Body of pancreas (tissue), 4 donors: ENCODE measurements at regions not wholly inside any gene's neighbourhood (a gene's known extent, or its start where the extent isn't known, plus 50 kb on each side); places are given as distances from the start of the nearest gene placed in this dataset.

Experiments
- POLR2A ChIP-seq, 3 donors: fragments of 450-650 bp; IDR thresholded peaks; one replicate each; pipeline ENCODE4 v1.6.1; 2016; ENCODE audit warnings: antibody characterized with exemption in 3 of 3, mild to moderate bottlenecking in 2 of 3
- TF ChIP-seq, protein P1 (sequence below), 7 experiments: fragments of 450-650 bp in 4 of 7; fragments of 200-600 bp in 3 of 7; sonication (generic) in 3 of 7; IDR thresholded peaks; one replicate each; pipeline ENCODE4 v1.5.1; 2016 to 2019; ENCODE audit warnings: antibody characterized with exemption in 7 of 7

GRCh38 chr6:11650711-11651110 is 113.2 kb downstream of the TMEM170B start:
- no peak for TF ChIP-seq POLR2A (IDR thresholded peaks at IDR 0.05)
- TF ChIP-seq, protein P1, sequence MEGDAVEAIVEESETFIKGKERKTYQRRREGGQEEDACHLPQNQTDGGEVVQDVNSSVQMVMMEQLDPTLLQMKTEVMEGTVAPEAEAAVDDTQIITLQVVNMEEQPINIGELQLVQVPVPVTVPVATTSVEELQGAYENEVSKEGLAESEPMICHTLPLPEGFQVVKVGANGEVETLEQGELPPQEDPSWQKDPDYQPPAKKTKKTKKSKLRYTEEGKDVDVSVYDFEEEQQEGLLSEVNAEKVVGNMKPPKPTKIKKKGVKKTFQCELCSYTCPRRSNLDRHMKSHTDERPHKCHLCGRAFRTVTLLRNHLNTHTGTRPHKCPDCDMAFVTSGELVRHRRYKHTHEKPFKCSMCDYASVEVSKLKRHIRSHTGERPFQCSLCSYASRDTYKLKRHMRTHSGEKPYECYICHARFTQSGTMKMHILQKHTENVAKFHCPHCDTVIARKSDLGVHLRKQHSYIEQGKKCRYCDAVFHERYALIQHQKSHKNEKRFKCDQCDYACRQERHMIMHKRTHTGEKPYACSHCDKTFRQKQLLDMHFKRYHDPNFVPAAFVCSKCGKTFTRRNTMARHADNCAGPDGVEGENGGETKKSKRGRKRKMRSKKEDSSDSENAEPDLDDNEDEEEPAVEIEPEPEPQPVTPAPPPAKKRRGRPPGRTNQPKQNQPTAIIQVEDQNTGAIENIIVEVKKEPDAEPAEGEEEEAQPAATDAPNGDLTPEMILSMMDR (IDR thresholded peaks at IDR 0.05) = no peak
